ENCODE measurements at regions not wholly inside any gene's neighbourhood (a gene's known extent, or its start where the extent isn't known, plus 50 kb on each side); places are given as distances from the start of the nearest gene placed in this dataset.
"Not testable (repeated sequence)": the region's sequence is repeated elsewhere in the genome, so short reads cannot be mapped to it uniquely, and the experiment has no call there.

- no peak for DNase-seq
Observed at GRCh38 chr5:57069115-57069835, 104.6 kb upstream of the GPBP1 start.

- no peak for DNase-seq
Observed at GRCh38 chr5:57072218-57072892, 101.5 kb upstream of the GPBP1 start.

GRCh38 chr5:57082441-57083067, 91.3 kb upstream of the GPBP1 start:
- no peak for DNase-seq

- DNase-seq: no peak
Observed at GRCh38 chr5:57085306-57086081, 88.4 kb upstream of the GPBP1 start.

- DNase-seq: not testable (repeated sequence)
Observed at GRCh38 chr5:57087947-57088346, 85.9 kb upstream of the GPBP1 start.

- DNase-seq: no peak
Observed at GRCh38 chr5:57094753-57095683, 78.8 kb upstream of the GPBP1 start.

- DNase-seq: no peak
Observed at GRCh38 chr5:57097526-57097925, 76.3 kb upstream of the GPBP1 start.

GRCh38 chr5:57102189-57102904, 71.5 kb upstream of the GPBP1 start:
- DNase-seq: no peak

- DNase-seq: no peak
Observed at GRCh38 chr5:57102905-57103255, 71.0 kb upstream of the GPBP1 start.

- no peak for DNase-seq
Observed at GRCh38 chr5:57103317-57103907, 70.4 kb upstream of the GPBP1 start.

- DNase-seq: no peak
Observed at GRCh38 chr5:57106661-57107060, 67.2 kb upstream of the GPBP1 start.

GRCh38 chr5:57111993-57112392, 61.9 kb upstream of the GPBP1 start:
- no peak for DNase-seq

- DNase-seq: no peak
Observed at GRCh38 chr5:57113481-57113880, 60.4 kb upstream of the GPBP1 start.

GRCh38 chr5:57117596-57117995, 56.3 kb upstream of the GPBP1 start:
- peak; percentile 53 for DNase-seq

- DNase-seq: no peak
Observed at GRCh38 chr5:57119031-57119430, 54.8 kb upstream of the GPBP1 start.

GRCh38 chr5:57124014-57124413, 49.8 kb upstream of the GPBP1 start:
- DNase-seq: no peak

Data from activated CD8-positive, alpha-beta memory T cell treated with anti-CD3 and anti-CD28 coated beads, Interleukin-2, amount 50 U/mL, for 4 hours (primary cell).